Mammary epithelial cell (primary cell): ENCODE measurements at regions not wholly inside any gene's neighbourhood (a gene's known extent, or its start where the extent isn't known, plus 50 kb on each side); places are given as distances from the start of the nearest gene placed in this dataset.

Experiments used
- EZH2 ChIP-seq: IDR thresholded peaks from 2 replicates; pipeline ENCODE4 v1.6.1; 2012; ENCODE audit warnings: low read length, inconsistent platforms, borderline replicate concordance
- TF ChIP-seq, protein P1 (sequence below), 2 donors: IDR thresholded peaks in 1 of 2; conservative IDR thresholded peaks in 1 of 2; 2 replicates each; pipeline ENCODE4 v1.5.1; 2011 to 2012; ENCODE audit warnings: inconsistent platforms in 2 of 2, low read length in 2 of 2, mild to moderate bottlenecking in 2 of 2, control low read depth in 1 of 2, low read depth in 1 of 2; ENCODE audit not compliant: insufficient read depth in 1 of 2; ENCODE audit errors: extremely low read depth in 1 of 2

DNA sequence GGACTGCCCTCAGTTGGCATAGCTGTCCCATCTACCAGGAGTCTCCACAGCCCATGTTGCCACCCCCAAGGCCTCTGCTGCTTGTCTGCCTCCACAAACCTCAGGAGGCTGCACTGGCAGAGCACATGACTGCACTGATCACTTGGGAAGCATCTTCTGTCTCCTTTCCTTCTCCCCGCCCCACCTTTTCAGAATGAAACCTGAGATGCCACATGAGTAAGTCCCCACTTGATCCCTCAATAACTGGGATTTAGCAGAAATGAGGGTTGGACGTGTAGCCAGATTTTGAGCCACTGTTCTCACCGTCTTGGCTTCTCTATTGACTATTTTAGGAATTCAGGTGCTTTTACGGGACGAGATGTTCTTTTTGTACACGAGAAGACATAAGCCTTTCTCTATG is 328.4 kb downstream of the CDC5L start:
- TF ChIP-seq, protein P1, sequence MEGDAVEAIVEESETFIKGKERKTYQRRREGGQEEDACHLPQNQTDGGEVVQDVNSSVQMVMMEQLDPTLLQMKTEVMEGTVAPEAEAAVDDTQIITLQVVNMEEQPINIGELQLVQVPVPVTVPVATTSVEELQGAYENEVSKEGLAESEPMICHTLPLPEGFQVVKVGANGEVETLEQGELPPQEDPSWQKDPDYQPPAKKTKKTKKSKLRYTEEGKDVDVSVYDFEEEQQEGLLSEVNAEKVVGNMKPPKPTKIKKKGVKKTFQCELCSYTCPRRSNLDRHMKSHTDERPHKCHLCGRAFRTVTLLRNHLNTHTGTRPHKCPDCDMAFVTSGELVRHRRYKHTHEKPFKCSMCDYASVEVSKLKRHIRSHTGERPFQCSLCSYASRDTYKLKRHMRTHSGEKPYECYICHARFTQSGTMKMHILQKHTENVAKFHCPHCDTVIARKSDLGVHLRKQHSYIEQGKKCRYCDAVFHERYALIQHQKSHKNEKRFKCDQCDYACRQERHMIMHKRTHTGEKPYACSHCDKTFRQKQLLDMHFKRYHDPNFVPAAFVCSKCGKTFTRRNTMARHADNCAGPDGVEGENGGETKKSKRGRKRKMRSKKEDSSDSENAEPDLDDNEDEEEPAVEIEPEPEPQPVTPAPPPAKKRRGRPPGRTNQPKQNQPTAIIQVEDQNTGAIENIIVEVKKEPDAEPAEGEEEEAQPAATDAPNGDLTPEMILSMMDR (conservative IDR thresholded peaks at IDR 0.05 in 1 of 2, IDR thresholded peaks at IDR 0.05 in 1 of 2; ENCODE audit: extremely low read depth in 1 of 2, insufficient read depth in 1 of 2, low read depth in 1 of 2, low read length in 2 of 2) = no peak
- no peak for TF ChIP-seq EZH2
